ENCODE measurements at regions not wholly inside any gene's neighbourhood (a gene's known extent, or its start where the extent isn't known, plus 50 kb on each side); places are given as distances from the start of the nearest gene placed in this dataset.
A peak's percentile ranks its signal among the peaks of the same experiment; 100 is the strongest.
"Not testable (repeated sequence)": the region's sequence is repeated elsewhere in the genome, so short reads cannot be mapped to it uniquely, and the experiment has no call there.

- no peak for DNase-seq (ENCODE audit: low spot score)
Observed at GRCh38 chr13:50524560-50524959, 318.9 kb downstream of the DLEU7 start.

- peak; percentile 75 for DNase-seq (ENCODE audit: low spot score)
Observed at GRCh38 chr13:50526661-50527071, 316.8 kb downstream of the DLEU7 start.

- DNase-seq (ENCODE audit: low spot score) = peak; percentile 18
Observed at GRCh38 chr13:50527188-50527587, 316.3 kb downstream of the DLEU7 start.

GRCh38 chr13:50527612-50528509 lies 315.6 kb downstream of the DLEU7 start:
- no peak for DNase-seq (ENCODE audit: low spot score)

- DNase-seq (ENCODE audit: low spot score) = peak; percentile 88
Observed at GRCh38 chr13:50529154-50529882, 314.2 kb downstream of the DLEU7 start.

- peak; percentile 37 for DNase-seq (ENCODE audit: low spot score)
Observed at GRCh38 chr13:50531917-50532899, 311.3 kb downstream of the DLEU7 start.

- DNase-seq (ENCODE audit: low spot score) = no peak
Observed at GRCh38 chr13:50535050-50535449, 308.4 kb downstream of the DLEU7 start.

GRCh38 chr13:50537029-50537428 lies 306.5 kb downstream of the DLEU7 start:
- DNase-seq (ENCODE audit: low spot score) = no peak

- DNase-seq (ENCODE audit: low spot score) = no peak
Observed at GRCh38 chr13:50539791-50540530, 303.5 kb downstream of the DLEU7 start.

- no peak for DNase-seq (ENCODE audit: low spot score)
Observed at GRCh38 chr13:50543141-50543540, 300.4 kb downstream of the DLEU7 start.

GRCh38 chr13:50543782-50544181 lies 299.7 kb downstream of the DLEU7 start:
- DNase-seq (ENCODE audit: low spot score) = peak; percentile 89

GRCh38 chr13:50544211-50544610 lies 299.3 kb downstream of the DLEU7 start:
- no peak for DNase-seq (ENCODE audit: low spot score)

- not testable (repeated sequence) for DNase-seq (ENCODE audit: low spot score)
Observed at GRCh38 chr13:50547175-50547574, 296.3 kb downstream of the DLEU7 start.

GRCh38 chr13:50548586-50548985 lies 294.9 kb downstream of the DLEU7 start:
- DNase-seq (ENCODE audit: low spot score) = no peak

- no peak for DNase-seq (ENCODE audit: low spot score)
Observed at GRCh38 chr13:50549221-50549942, 294.1 kb downstream of the DLEU7 start.

GRCh38 chr13:50550151-50550550 lies 293.3 kb downstream of the DLEU7 start:
- DNase-seq (ENCODE audit: low spot score) = no peak

- DNase-seq (ENCODE audit: low spot score) = no peak
Observed at GRCh38 chr13:50552424-50552966, 291.0 kb downstream of the DLEU7 start.

- no peak for DNase-seq (ENCODE audit: low spot score)
Observed at GRCh38 chr13:50561739-50562138, 281.8 kb downstream of the DLEU7 start.

GRCh38 chr13:50566646-50567045 lies 276.8 kb downstream of the DLEU7 start:
- no peak for DNase-seq (ENCODE audit: low spot score)

GRCh38 chr13:50572129-50572528 lies 271.4 kb downstream of the DLEU7 start:
- DNase-seq (ENCODE audit: low spot score) = no peak

Measured in umbilical cord (tissue), 1 donor.